Astrocyte (in vitro differentiated cells and primary cell): ENCODE measurements at regions not wholly inside any gene's neighbourhood (a gene's known extent, or its start where the extent isn't known, plus 50 kb on each side); places are given as distances from the start of the nearest gene placed in this dataset.

Experiments used
- DNase-seq: peaks from one replicate; pipeline ENCODE4 v3.0.0-alpha.2; 2010; ENCODE audit warnings: low read depth
- FAIRE-seq: peaks from 2 replicates; lab custom pipeline; 2011; peaks lifted over from hg19 to GRCh38; lab: Jason Lieb, UNC
- H2AFZ ChIP-seq: 2 replicates; pipeline ENCODE4 v1.6.0; 2012; ENCODE audit warnings: low read depth, low read length, inconsistent platforms
- H3K27ac ChIP-seq: 2 replicates; pipeline ENCODE4 v1.5.1; 2011; ENCODE audit warnings: low read depth, low read length, inconsistent platforms
- H3K27me3 ChIP-seq: 2 replicates; pipeline ENCODE4 v1.6.0; 2011; ENCODE audit warnings: low read length, inconsistent platforms; ENCODE audit not compliant: insufficient read depth
- H3K36me3 ChIP-seq: 2 replicates; pipeline ENCODE4 v1.5.1; 2011; ENCODE audit warnings: low read length, inconsistent platforms; ENCODE audit not compliant: insufficient read depth
- H3K4me1 ChIP-seq: 2 replicates; pipeline ENCODE4 v1.5.1; 2011; ENCODE audit warnings: low read length, inconsistent platforms; ENCODE audit not compliant: insufficient read depth
- H3K4me2 ChIP-seq: 2 replicates; pipeline ENCODE4 v1.6.0; 2012; ENCODE audit warnings: low read length, inconsistent platforms
- H3K4me3 ChIP-seq: 2 replicates; pipeline ENCODE4 v1.5.1; 2011; ENCODE audit warnings: low read depth, mild to moderate bottlenecking, low read length, inconsistent platforms; ENCODE audit not compliant: insufficient read depth
- H3K79me2 ChIP-seq: 2 replicates; pipeline ENCODE4 v1.6.0; 2012; ENCODE audit warnings: mild to moderate bottlenecking, low read length, inconsistent platforms; ENCODE audit not compliant: insufficient read depth
- H3K9ac ChIP-seq: 2 replicates; pipeline ENCODE4 v1.6.0; 2012; ENCODE audit warnings: mild to moderate bottlenecking, low read length, inconsistent platforms
- H3K9me3 ChIP-seq: 2 replicates; pipeline ENCODE4 v1.5.1; 2012; ENCODE audit warnings: low read depth, mild to moderate bottlenecking, low read length, inconsistent platforms; ENCODE audit not compliant: insufficient read depth
- H4K20me1 ChIP-seq: 2 replicates; pipeline ENCODE4 v1.6.0; 2012; ENCODE audit warnings: low read length, inconsistent platforms; ENCODE audit not compliant: insufficient read depth
- H3K27ac Mint-ChIP-seq: one replicate; pipeline ENCODE4 v1.8.0; 2021; ENCODE audit warnings: mild to moderate bottlenecking, mixed read lengths; ENCODE audit not compliant: unreplicated experiment
- H3K27me3 Mint-ChIP-seq: one replicate; pipeline ENCODE4 v1.8.0; 2021; ENCODE audit warnings: low read depth, mixed read lengths; ENCODE audit not compliant: unreplicated experiment
- H3K36me3 Mint-ChIP-seq: one replicate; pipeline ENCODE4 v1.8.0; 2021; ENCODE audit warnings: low read depth, mixed read lengths; ENCODE audit not compliant: unreplicated experiment
- H3K4me1 Mint-ChIP-seq: one replicate; pipeline ENCODE4 v1.8.0; 2021; ENCODE audit warnings: low read depth, mixed read lengths; ENCODE audit not compliant: unreplicated experiment
- H3K4me3 Mint-ChIP-seq: one replicate; pipeline ENCODE4 v1.8.0; 2021; ENCODE audit warnings: mild to moderate bottlenecking, moderate library complexity, mixed read lengths; ENCODE audit not compliant: unreplicated experiment
- H3K9me3 Mint-ChIP-seq: one replicate; pipeline ENCODE4 v1.8.0; 2021; ENCODE audit warnings: mild to moderate bottlenecking, mixed read lengths; ENCODE audit not compliant: unreplicated experiment
- EZH2 ChIP-seq: IDR thresholded peaks from 2 replicates; pipeline ENCODE4 v1.6.1; 2012; ENCODE audit warnings: mild to moderate bottlenecking, low read length, inconsistent platforms; ENCODE audit not compliant: insufficient read depth
- TF ChIP-seq, protein P1 (sequence below): IDR thresholded peaks from 2 replicates; pipeline ENCODE4 v1.5.1; 2011; ENCODE audit warnings: low read depth, mild to moderate bottlenecking, inconsistent platforms, low read length, moderate library complexity; ENCODE audit not compliant: insufficient read depth

DNA sequence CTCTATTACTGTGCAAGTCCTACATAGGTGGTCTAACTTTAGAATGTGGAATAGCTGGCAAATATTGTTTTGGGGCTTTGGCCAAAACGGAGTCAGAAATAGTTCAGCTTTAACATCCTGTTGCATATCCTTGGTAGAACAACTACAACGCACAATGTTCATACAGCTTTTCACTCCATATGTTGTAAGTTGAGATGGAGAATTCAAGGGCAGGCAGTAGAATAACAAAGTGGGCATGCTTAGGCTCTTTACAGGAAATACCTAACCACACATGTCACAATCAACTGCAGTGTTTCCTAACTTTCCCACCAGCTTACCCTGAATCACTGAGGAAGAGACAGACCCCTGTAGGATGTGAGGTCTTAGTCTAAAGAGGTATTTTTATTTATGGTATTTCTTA is 122.3 kb downstream of the PPP1R3A start:
- Histone ChIP-seq H4K20me1 (no peaks in the 10 kb centered on the region), H3K4me1 (peaks cover 21% of the 10 kb centered on the region), H3K4me3 (no peak overlapping the region), H3K36me3 (no peaks in the 10 kb centered on the region), H3K9ac (peak overlapping the region; percentile 6), H3K79me2 (no peaks in the 10 kb centered on the region), H3K27me3 (no peaks in the 10 kb centered on the region), H3K4me2 (peak overlapping the region; percentile 66), H2AFZ (no peak overlapping the region), H3K9me3 (no peaks in the 10 kb centered on the region), H3K27ac (peak overlapping the region; percentile 85)
- Mint-ChIP-seq H3K27me3 (no peaks in the 10 kb centered on the region), H3K4me3 (no peak overlapping the region), H3K27ac (peak overlapping the region; percentile 73), H3K9me3 (no peaks in the 10 kb centered on the region), H3K36me3 (peaks cover 1% of the 10 kb centered on the region), H3K4me1 (peaks cover 24% of the 10 kb centered on the region)
- DNase-seq = peak; percentile 91
- peak; percentile 83 for FAIRE-seq
- TF ChIP-seq, protein P1, sequence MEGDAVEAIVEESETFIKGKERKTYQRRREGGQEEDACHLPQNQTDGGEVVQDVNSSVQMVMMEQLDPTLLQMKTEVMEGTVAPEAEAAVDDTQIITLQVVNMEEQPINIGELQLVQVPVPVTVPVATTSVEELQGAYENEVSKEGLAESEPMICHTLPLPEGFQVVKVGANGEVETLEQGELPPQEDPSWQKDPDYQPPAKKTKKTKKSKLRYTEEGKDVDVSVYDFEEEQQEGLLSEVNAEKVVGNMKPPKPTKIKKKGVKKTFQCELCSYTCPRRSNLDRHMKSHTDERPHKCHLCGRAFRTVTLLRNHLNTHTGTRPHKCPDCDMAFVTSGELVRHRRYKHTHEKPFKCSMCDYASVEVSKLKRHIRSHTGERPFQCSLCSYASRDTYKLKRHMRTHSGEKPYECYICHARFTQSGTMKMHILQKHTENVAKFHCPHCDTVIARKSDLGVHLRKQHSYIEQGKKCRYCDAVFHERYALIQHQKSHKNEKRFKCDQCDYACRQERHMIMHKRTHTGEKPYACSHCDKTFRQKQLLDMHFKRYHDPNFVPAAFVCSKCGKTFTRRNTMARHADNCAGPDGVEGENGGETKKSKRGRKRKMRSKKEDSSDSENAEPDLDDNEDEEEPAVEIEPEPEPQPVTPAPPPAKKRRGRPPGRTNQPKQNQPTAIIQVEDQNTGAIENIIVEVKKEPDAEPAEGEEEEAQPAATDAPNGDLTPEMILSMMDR = no peak
- TF ChIP-seq EZH2 = no peak

- Histone ChIP-seq H3K9me3 (no peaks in the 10 kb centered on the region), H3K4me2 (no peak overlapping the region), H3K27me3 (no peaks in the 10 kb centered on the region), H3K27ac (no peak overlapping the region), H3K79me2 (no peaks in the 10 kb centered on the region), H3K36me3 (no peaks in the 10 kb centered on the region), H3K4me3 (no peak overlapping the region), H4K20me1 (no peaks in the 10 kb centered on the region), H3K9ac (no peak overlapping the region), H3K4me1 (peaks cover 21% of the 10 kb centered on the region), H2AFZ (no peak overlapping the region)
- Mint-ChIP-seq H3K4me1 (peaks cover 24% of the 10 kb centered on the region), H3K36me3 (peaks cover 1% of the 10 kb centered on the region), H3K27me3 (no peaks in the 10 kb centered on the region), H3K9me3 (no peaks in the 10 kb centered on the region), H3K27ac (no peak overlapping the region), H3K4me3 (no peak overlapping the region)
- TF ChIP-seq EZH2 = no peak
- TF ChIP-seq, protein P1 = no peak
- no peak for DNase-seq
- no peak for FAIRE-seq
Measured at GRCh38 chr7:113794573-113794972, 124.2 kb downstream of the PPP1R3A start.

DNA sequence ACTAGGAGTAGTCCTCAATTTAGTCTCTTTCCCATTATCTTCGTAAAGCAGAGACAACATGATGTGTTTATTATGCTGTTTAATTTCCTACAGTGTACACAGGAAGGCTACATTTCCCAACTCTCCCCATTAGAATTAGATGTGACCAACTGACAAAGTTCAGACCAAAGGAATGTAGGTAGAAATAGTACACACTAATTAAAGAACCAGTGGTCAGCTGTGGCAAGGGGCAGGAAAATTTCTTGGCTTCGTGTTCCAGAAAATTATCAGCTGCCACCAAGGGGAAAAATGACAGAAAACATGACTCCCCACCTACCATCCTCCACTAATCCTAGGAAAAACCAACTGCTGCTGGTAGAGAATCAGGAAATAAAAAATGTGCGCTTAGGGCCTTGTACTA is 125.6 kb downstream of the PPP1R3A start:
- no peak for TF ChIP-seq EZH2
- TF ChIP-seq, protein P1 = no peak
- peaks cover 24% of the 10 kb centered on the region for H3K4me1 Mint-ChIP-seq
- H3K36me3 Mint-ChIP-seq = peaks cover 1% of the 10 kb centered on the region
- no peaks in the 10 kb centered on the region for H3K79me2 ChIP-seq
- no peak overlapping the region for H3K27ac Mint-ChIP-seq
- H3K9ac ChIP-seq = no peak overlapping the region
- no peak overlapping the region for H3K27ac ChIP-seq
- H3K4me1 ChIP-seq = peaks cover 21% of the 10 kb centered on the region
- no peaks in the 10 kb centered on the region for H3K9me3 Mint-ChIP-seq
- H3K9me3 ChIP-seq = no peaks in the 10 kb centered on the region
- H3K27me3 ChIP-seq = no peaks in the 10 kb centered on the region
- no peak for DNase-seq
- no peak overlapping the region for H3K4me3 Mint-ChIP-seq
- no peak for FAIRE-seq
- no peaks in the 10 kb centered on the region for H4K20me1 ChIP-seq
- H2AFZ ChIP-seq = no peak overlapping the region
- H3K27me3 Mint-ChIP-seq = no peaks in the 10 kb centered on the region
- H3K36me3 ChIP-seq = no peaks in the 10 kb centered on the region
- H3K4me2 ChIP-seq = no peak overlapping the region
- no peak overlapping the region for H3K4me3 ChIP-seq
